ENCODE measurements at regions not wholly inside any gene's neighbourhood (a gene's known extent, or its start where the extent isn't known, plus 50 kb on each side); places are given as distances from the start of the nearest gene placed in this dataset.

GRCh38 chr2:174654419-174654941, 56.9 kb upstream of the WIPF1 start:
- no peak for DNase-seq
- Histone ChIP-seq H3K4me3 (no peak overlapping the region), H3K27me3 (no peaks in the 10 kb centered on the region), H3K36me3 (peaks cover 7% of the 10 kb centered on the region; the same call in 1 of the 2 replicates), H3K9me3 (no peaks in the 10 kb centered on the region; the same call in 1 of the 2 replicates)

- DNase-seq, result no peak
- no peaks in the 10 kb centered on the region for H3K36me3 ChIP-seq
- peaks cover 8% of the 10 kb centered on the region for H3K9me3 ChIP-seq
- H3K4me3 ChIP-seq, result no peak overlapping the region
- H3K27me3 ChIP-seq, result no peaks in the 10 kb centered on the region
These were observed 51.3 kb upstream of the WIPF1 start for GRCh38 chr2:174648896-174649295.
